Osteocyte (in vitro differentiated cells): ENCODE measurements at regions not wholly inside any gene's neighbourhood (a gene's known extent, or its start where the extent isn't known, plus 50 kb on each side); places are given as distances from the start of the nearest gene placed in this dataset.

Experiments
- DNase-seq: peaks from one replicate; pipeline ENCODE4 v3.0.0; 2021; ENCODE audit warnings: mixed read lengths; ENCODE audit not compliant: unreplicated experiment; ENCODE audit errors: extremely low spot score
- H3K27ac Mint-ChIP-seq: one replicate; pipeline ENCODE4 v1.8.0; 2021; ENCODE audit warnings: mild to moderate bottlenecking, mixed read lengths; ENCODE audit not compliant: unreplicated experiment
- H3K27me3 Mint-ChIP-seq: one replicate; pipeline ENCODE4 v1.8.0; 2021; ENCODE audit warnings: mixed read lengths; ENCODE audit not compliant: unreplicated experiment
- H3K36me3 Mint-ChIP-seq: one replicate; pipeline ENCODE4 v1.8.0; 2021; ENCODE audit warnings: mixed read lengths; ENCODE audit not compliant: unreplicated experiment
- H3K4me1 Mint-ChIP-seq: one replicate; pipeline ENCODE4 v1.8.0; 2021; ENCODE audit warnings: mixed read lengths; ENCODE audit not compliant: unreplicated experiment
- H3K4me3 Mint-ChIP-seq: one replicate; pipeline ENCODE4 v1.8.0; 2021; ENCODE audit warnings: mild to moderate bottlenecking, moderate library complexity, mixed read lengths; ENCODE audit not compliant: unreplicated experiment
- H3K9me3 Mint-ChIP-seq: one replicate; pipeline ENCODE4 v1.8.0; 2021; ENCODE audit warnings: mixed read lengths; ENCODE audit not compliant: unreplicated experiment
- CTCF ChIP-seq: fragments of 200-600 bp; sonication (generic); IDR thresholded peaks from 2 replicates; pipeline ENCODE4 v1.5.0; 2021; ENCODE audit warnings: antibody characterized with exemption, mild to moderate bottlenecking, moderate library complexity

- Mint-ChIP-seq H3K27ac (no peak overlapping the region), H3K27me3 (no peaks in the 10 kb centered on the region), H3K9me3 (peaks cover 9% of the 10 kb centered on the region), H3K36me3 (no peaks in the 10 kb centered on the region), H3K4me1 (no peaks in the 10 kb centered on the region), H3K4me3 (no peak overlapping the region)
- DNase-seq = no peak
- TF ChIP-seq CTCF = no peak
These were observed 762.2 kb upstream of the PRR20A start for GRCh38 chr13:56378566-56378965.

GRCh38 chr13:56393549-56393948 lies 747.2 kb upstream of the PRR20A start:
- no peak overlapping the region for H3K27ac Mint-ChIP-seq
- H3K9me3 Mint-ChIP-seq = peaks cover 29% of the 10 kb centered on the region
- DNase-seq = no peak
- TF ChIP-seq CTCF = no peak
- H3K36me3 Mint-ChIP-seq = no peaks in the 10 kb centered on the region
- no peak overlapping the region for H3K4me3 Mint-ChIP-seq
- H3K4me1 Mint-ChIP-seq = no peaks in the 10 kb centered on the region
- H3K27me3 Mint-ChIP-seq = no peaks in the 10 kb centered on the region

GRCh38 chr13:56396318-56396717 lies 744.4 kb upstream of the PRR20A start:
- no peaks in the 10 kb centered on the region for H3K4me1 Mint-ChIP-seq
- H3K4me3 Mint-ChIP-seq = no peak overlapping the region
- DNase-seq = no peak
- H3K9me3 Mint-ChIP-seq = peaks cover 16% of the 10 kb centered on the region
- H3K36me3 Mint-ChIP-seq = no peaks in the 10 kb centered on the region
- H3K27ac Mint-ChIP-seq = no peak overlapping the region
- no peaks in the 10 kb centered on the region for H3K27me3 Mint-ChIP-seq
- TF ChIP-seq CTCF = no peak

- no peak for TF ChIP-seq CTCF
- H3K9me3 Mint-ChIP-seq = peaks cover 17% of the 10 kb centered on the region
These were observed 739.9 kb upstream of the PRR20A start for GRCh38 chr13:56400774-56401173.

GRCh38 chr13:56412856-56413255 lies 727.9 kb upstream of the PRR20A start:
- Mint-ChIP-seq H3K27ac (no peak overlapping the region), H3K4me1 (no peaks in the 10 kb centered on the region), H3K4me3 (no peak overlapping the region), H3K27me3 (no peaks in the 10 kb centered on the region), H3K9me3 (peaks cover 29% of the 10 kb centered on the region), H3K36me3 (no peaks in the 10 kb centered on the region)
- no peak for DNase-seq
- TF ChIP-seq CTCF = no peak

More at GRCh38 chr13:56400774-56401173, 739.9 kb upstream of the PRR20A start:
- H3K27me3 Mint-ChIP-seq = no peaks in the 10 kb centered on the region
- no peaks in the 10 kb centered on the region for H3K36me3 Mint-ChIP-seq
- no peak for DNase-seq
- no peak overlapping the region for H3K27ac Mint-ChIP-seq
- no peaks in the 10 kb centered on the region for H3K4me1 Mint-ChIP-seq
- H3K4me3 Mint-ChIP-seq = no peak overlapping the region
